Inferior parietal cortex (tissue), 1 donor: ENCODE measurements at regions not wholly inside any gene's neighbourhood (a gene's known extent, or its start where the extent isn't known, plus 50 kb on each side); places are given as distances from the start of the nearest gene placed in this dataset.

ENCODE experiments used
- DNase-seq: peaks from one replicate; pipeline ENCODE4 v3.0.0-alpha.2; 2016; ENCODE audit errors: extremely low spot score

GRCh38 chr17:59451706-59452105 lies 113.7 kb upstream of the DHX40 start:
- no peak for DNase-seq

DNA sequence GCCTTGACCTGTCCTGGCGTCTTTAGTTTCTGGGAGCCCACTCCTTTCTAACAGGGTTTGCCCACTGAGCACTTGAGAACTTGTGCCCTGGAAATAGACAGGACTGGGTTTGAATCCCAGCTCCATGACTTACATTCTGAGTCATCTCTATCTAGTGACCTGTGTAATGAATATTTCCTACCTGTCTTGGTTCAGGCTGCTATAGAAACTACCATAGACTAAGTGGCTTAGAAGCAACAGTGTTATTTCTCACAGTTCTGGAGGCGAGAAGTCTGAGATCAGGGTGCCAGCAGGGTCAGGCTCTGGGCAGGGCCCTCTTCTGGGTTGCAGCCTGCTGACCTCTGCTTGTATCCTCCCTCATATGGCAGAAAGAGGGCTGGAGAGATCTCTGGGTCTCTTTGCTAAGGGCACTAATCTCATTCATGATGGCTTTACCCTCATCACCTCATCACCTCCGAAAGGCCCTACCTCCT lies 110.7 kb upstream of the DHX40 start:
- no peak for DNase-seq

GRCh38 chr17:59456428-59456827 lies 109.0 kb upstream of the DHX40 start:
- no peak for DNase-seq

GRCh38 chr17:59456923-59457615 lies 108.3 kb upstream of the DHX40 start:
- no peak for DNase-seq

GRCh38 chr17:59462385-59462784 lies 103.0 kb upstream of the DHX40 start:
- no peak for DNase-seq

GRCh38 chr17:59464246-59464645 lies 101.2 kb upstream of the DHX40 start:
- DNase-seq, result no peak

- no peak for DNase-seq
Observed at GRCh38 chr17:59465949-59466307, 99.5 kb upstream of the DHX40 start.

GRCh38 chr17:59466946-59467801 lies 98.2 kb upstream of the DHX40 start:
- no peak for DNase-seq

DNA sequence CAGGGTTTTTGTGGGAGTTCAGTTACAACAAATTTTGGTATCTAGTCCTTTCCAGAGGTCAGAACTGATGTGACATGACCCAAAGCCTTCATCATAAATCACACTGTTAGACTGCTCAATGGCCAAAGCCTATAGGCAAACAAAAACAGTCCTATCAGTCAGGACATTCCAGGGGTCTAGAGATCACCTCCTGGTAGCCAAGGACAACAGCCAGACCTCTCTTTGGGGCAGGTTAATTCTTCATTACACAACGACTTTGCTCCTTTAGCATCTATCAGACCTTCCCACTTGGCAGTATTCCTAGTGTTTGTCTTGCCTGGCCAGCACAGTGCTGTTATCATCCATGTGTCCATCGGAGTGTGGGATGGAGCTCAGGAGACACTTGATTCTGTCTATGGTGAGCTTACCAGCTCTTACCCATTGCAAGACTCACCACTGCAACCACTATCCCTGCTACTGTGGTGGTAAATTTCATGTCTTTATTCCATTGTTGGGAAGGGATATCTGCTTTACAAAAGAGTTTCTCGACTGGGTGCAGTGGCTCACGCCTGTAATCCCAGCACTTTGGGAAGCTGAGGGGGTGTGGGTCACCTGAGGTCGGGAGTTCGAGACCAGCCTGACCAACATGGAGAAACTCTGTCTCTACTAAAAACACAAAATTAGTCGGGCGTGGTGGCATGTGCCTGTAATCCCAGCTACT lies 95.5 kb upstream of the DHX40 start:
- no peak for DNase-seq

DNA sequence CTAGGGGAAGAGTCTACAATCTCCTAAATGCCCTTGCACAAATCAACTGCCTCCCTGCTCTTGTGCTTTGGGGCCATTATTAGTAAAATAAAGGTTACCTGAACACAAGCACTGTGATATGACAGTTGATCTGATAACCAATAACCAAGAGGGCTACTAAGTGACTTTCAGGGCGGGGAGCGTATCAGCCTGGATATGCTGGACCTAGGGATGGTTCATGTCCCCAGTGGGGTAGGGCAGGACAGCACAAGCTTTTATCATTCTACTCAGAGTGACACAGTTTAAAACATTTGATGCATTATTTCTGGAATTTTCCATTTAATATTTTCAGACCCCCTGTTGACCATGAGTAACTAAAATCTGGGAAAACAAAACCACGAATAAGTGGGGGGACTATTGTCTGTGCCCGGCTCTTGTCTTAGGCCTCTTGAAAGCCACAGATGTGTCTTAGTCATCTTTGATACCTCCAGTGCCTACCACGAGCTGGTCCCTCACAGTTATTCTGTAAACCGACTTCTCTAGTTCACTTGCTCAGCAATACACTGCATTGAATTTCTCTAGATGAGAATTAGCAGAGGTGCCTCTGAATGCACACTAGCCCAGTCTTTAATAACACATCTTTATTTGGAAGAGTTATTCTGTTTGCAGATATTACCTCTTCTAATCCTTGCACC lies 94.6 kb upstream of the DHX40 start:
- no peak for DNase-seq

GRCh38 chr17:59476413-59476812 lies 89.0 kb upstream of the DHX40 start:
- DNase-seq, result no peak

DNA sequence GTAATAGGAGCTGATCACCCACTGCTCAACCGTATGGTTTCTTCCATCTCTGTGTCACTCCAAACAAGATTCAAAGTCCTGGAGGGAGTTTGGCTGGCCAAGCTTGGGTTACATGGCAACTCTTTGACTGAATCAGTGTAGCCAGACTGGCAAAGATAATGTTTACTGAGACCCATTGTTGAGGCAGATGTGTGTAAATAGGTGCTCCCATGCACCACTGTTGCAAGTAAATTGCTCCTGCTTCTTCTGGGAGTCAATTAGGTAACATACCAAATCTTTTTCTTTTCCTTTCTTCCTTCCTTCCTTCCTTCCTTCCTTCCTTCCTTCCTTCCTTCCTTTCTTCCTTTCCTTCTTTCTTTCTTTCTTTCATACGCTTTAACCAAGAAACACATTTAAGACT lies 86.3 kb upstream of the DHX40 start:
- DNase-seq, result no peak

- DNase-seq, result no peak
Observed at GRCh38 chr17:59483860-59484259, 81.5 kb upstream of the DHX40 start.

DNA sequence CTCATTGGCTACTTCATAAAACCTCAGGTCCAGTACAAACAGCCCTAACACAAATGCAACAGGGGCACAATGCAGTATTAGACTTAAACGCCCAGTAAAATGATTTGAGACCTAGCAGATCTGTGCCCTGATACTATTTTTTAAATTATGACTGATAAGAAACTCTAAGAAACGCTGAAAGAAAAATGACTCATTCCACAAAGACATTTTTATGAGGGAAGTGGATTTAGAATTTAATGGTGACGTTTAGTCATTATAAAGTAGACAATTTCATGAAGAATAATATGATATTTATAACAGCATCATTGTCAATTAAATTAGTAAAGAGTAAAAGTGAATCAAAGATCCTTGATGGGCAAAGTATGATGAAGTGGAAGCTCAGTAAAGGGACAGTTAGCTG lies 80.4 kb upstream of the DHX40 start:
- DNase-seq, result no peak

- DNase-seq, result no peak
Observed at GRCh38 chr17:59485946-59486345, 79.5 kb upstream of the DHX40 start.

GRCh38 chr17:59487161-59487873 lies 78.1 kb upstream of the DHX40 start:
- peak; percentile 49 for DNase-seq

GRCh38 chr17:59488805-59489204 lies 76.6 kb upstream of the DHX40 start:
- no peak for DNase-seq

DNA sequence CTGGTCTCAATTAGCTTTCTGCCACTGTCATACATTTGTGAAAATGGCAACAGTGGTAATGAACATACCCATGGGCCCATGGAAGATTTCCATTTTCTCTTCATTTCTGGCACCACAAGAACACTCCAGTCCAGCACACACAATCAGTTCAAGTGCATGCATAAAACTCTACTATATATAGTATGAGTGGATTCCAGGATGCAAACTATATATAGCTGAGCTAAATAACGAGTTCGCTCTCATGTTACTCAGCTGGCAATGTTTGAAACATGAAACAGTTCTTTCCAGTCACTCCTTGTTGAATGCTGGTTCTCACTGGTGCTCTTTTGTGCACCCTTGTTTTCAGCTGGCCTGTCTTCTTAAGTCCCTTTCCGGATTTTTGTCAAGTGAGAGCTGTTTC lies 75.2 kb upstream of the DHX40 start:
- peak; percentile 57 for DNase-seq

- no peak for DNase-seq
Observed at GRCh38 chr17:59491353-59492090, 73.9 kb upstream of the DHX40 start.

DNA sequence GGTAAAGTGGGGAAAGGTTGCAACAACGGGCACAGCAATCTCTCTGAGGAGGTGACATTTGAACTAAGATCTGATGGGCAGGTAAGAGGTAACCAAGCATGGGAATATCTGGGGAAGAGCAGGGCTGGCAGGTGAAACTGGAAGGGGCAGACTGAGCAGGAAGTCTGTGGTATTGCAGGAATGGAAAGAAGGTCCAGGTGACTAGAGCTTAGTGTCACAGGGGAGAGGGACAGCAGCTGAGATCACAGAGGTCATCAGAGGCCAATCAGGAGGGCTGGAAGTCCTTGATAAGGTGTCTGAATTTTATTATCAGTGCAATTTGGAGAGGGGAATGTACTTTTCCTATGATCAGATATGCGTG lies 73.3 kb upstream of the DHX40 start:
- DNase-seq, result no peak

DNA sequence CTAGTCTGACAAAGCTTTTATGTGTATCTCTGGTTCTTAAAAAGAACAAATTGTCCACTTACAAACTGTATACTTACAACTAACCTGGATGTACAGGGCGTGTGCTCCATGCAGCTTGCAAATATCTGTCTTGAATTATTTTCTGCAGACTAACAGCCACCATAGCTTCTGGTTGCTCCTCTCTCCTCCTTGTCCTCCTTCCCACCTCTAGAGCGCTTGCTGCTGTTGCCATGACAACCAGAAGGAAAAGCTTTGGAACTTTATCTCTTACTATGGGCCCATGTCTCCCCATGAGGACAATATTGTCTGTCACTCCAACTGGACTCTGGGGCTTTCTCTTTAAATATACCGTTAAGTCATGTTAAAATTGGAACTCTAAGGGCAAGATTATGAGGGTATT lies 71.5 kb upstream of the DHX40 start:
- peak; percentile 54 for DNase-seq
